GM12872 (cell line): ENCODE measurements at regions not wholly inside any gene's neighbourhood (a gene's known extent, or its start where the extent isn't known, plus 50 kb on each side); places are given as distances from the start of the nearest gene placed in this dataset.

Experiments
- TF ChIP-seq, protein P1 (sequence below): IDR thresholded peaks from 3 replicates; pipeline ENCODE4 v1.5.1; 2011; ENCODE audit warnings: low read depth, mild to moderate bottlenecking, low read length, moderate library complexity; ENCODE audit not compliant: insufficient read depth

DNA sequence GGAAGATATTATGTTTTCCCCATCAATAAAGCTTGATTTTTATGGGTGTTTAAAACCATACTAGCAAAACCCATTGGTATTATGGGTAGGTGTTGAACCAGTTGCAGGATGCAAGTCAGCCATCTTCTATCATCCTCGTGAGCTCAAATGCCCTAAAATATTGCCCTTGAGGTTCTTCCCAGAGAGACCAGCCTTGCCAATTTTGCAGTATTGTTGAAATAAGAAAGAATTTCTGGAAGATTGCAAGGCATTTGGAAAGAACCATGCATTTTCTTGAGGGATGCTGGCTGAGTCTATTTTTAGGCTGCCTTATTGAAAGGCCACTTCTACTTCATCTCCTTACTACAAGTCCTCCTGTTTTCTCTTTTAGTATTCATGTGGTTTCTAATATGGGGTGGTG lies 60.9 kb upstream of the SOD3 start:
- TF ChIP-seq, protein P1, sequence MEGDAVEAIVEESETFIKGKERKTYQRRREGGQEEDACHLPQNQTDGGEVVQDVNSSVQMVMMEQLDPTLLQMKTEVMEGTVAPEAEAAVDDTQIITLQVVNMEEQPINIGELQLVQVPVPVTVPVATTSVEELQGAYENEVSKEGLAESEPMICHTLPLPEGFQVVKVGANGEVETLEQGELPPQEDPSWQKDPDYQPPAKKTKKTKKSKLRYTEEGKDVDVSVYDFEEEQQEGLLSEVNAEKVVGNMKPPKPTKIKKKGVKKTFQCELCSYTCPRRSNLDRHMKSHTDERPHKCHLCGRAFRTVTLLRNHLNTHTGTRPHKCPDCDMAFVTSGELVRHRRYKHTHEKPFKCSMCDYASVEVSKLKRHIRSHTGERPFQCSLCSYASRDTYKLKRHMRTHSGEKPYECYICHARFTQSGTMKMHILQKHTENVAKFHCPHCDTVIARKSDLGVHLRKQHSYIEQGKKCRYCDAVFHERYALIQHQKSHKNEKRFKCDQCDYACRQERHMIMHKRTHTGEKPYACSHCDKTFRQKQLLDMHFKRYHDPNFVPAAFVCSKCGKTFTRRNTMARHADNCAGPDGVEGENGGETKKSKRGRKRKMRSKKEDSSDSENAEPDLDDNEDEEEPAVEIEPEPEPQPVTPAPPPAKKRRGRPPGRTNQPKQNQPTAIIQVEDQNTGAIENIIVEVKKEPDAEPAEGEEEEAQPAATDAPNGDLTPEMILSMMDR, result no peak

DNA sequence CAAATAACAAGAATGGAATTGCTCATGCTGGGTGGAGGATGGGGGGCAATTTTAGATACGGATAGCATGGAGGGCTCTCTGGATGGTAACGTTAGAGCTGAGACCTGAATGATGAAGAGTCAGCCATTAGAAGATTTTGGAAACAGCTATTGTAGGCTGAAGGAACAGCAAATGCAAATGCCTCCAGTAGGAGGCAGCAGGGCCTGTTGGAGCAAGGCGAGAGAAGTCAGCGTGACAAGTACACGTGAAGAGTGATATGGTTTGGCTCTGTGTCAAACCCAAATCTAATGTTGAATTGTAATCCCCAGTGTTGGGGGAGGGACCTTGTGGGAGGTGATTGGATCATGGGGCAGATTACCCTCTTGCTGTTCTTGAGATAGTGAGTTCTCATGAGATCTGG lies 59.3 kb upstream of the SOD3 start:
- TF ChIP-seq, protein P1, result peak; percentile 34; the same call in 2 of the 3 replicates

DNA sequence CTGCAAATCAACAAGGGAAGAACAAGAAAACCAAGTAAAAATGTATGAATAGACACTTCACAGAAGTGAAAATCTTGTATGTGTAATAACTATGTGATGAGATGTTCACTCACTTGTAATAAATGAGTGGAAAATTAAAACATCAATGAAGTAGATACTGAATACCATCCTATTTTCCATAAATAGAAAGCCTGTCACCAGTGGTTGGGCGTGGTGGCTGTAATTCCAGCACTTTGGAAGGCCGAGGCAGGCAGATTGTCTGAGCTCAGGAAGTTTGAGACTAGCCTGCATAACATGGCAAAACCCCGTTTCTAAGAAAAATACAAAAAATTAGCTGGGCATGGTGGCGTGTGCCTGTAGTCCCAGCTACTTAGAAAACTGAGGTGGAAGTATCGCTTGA lies 53.5 kb upstream of the SOD3 start:
- TF ChIP-seq, protein P1, result no peak

DNA sequence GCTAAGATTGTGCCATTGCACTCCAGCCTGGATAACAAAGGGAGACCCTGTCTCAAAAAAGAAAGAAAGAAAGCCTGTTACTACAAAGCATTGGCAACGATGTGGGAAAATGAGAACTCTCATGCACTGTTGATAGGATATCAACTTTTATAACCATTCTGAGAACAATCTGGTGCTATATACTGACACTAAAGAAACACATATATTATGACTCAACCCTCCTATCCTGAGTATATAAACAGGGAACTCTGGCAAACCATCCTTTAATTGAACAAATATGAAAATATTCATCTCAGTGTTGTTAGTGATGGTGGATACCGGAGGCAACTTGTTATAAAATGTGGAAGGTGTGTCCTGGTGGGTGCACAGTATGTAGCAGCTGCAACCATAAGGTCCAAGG lies 53.0 kb upstream of the SOD3 start:
- TF ChIP-seq, protein P1, result no peak

DNA sequence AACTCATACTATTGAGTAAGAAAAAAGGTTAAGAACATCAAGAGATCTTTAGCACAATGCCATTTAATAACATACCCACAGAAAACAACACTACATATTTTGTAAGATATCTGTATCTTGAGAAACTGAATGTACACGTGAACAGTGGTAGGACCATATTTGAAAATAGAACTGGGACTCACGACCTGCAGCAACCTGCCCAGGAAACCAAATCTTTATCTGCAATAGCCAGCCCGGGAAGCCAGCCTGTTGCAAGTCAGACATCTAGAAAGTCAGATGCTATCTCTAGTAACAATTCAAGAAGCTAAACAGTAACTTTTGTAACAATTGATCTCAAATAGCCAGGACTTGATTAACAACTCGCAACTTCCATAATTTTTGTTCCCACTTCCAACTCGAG lies 52.6 kb upstream of the SOD3 start:
- TF ChIP-seq, protein P1, result no peak

DNA sequence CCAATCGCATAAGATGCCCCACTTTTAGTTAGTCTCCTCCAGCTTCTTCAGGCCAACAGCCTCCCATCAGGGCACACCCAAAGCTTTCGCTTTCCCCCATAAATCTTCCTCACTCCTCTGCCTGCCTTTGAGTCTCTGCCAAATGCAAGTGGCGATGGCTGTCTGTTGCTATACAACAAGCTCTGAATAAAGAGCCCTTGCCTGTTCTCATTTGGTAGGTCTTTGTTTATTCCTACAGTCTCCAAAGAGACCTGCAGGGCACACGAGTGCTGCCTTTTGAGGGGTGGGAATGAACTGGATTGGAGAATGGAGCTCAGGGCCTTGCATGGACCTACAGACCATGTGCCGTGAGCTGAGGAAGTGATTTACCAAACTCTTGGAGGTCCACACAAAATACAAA lies 52.2 kb upstream of the SOD3 start:
- TF ChIP-seq, protein P1, result no peak

DNA sequence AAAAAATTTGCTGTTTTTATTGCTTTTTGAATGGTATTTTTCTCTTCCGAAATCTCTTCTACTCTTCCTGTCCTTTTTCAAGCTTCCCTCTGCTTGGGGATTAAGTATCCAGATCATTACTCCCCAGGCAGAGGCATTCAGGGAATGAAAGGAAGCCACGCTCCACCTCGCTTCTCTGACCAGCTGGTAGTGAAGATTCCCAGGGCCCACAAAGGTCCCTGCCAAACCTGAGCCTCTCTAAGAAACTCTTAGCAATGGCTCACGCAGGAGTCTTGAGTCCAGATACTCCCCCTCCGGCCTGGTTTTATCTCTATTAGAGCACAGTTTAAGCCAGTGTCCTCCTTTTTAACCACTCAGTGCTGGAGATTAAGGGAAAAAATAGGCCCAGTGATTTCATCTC lies 51.4 kb upstream of the SOD3 start:
- TF ChIP-seq, protein P1, result no peak
